CD4-positive, alpha-beta T cell treated with Interleukin-4 for 4 hours (primary cell): ENCODE measurements at regions not wholly inside any gene's neighbourhood (a gene's known extent, or its start where the extent isn't known, plus 50 kb on each side); places are given as distances from the start of the nearest gene placed in this dataset.
"Not testable (repeated sequence)": the region's sequence is repeated elsewhere in the genome, so short reads cannot be mapped to it uniquely, and the experiment has no call there.

Source experiments
- DNase-seq: peaks from one replicate; pipeline ENCODE4 v3.0.0-alpha.2; 2020

DNA sequence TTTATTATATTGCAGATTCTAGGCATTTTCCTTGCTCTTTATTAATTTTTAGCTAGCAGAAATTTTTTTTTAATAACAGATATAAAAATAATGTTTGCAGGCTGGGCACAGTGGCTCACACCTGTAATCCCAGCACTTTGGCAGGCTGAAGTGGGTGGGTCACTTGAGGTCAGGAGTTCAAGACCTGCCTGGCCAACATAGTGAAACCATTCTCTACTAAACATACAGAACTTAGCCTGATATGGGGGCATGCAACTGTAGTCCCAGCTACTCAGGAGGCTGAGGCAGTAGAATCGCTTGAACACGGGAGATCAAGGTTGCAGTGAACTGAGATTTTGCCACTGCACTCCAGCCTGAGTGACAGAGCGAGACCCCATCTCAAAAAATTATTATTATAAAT, 304.6 kb upstream of the KCND2 start:
- not testable (repeated sequence) for DNase-seq

- DNase-seq = no peak
These were observed 303.9 kb upstream of the KCND2 start for GRCh38 chr7:119969054-119969453.

DNA sequence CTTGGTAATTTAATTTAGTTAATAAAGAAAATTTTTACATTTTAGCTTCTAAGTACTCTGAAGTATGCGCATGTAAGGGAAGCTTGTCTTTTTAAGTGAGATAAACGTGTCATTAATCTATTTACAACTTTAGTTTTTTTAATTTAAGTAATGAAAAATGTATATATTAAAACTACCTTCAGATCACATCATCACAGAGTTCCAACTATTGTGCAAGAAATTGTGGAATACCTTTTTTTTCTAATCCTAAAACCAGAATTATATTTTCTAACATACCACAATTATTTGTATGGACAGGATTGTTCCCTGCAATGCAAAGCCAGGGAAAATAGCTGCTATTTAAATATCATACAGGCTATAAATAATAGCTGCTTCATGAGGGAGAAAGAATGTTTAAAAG, 303.2 kb upstream of the KCND2 start:
- no peak for DNase-seq

DNA sequence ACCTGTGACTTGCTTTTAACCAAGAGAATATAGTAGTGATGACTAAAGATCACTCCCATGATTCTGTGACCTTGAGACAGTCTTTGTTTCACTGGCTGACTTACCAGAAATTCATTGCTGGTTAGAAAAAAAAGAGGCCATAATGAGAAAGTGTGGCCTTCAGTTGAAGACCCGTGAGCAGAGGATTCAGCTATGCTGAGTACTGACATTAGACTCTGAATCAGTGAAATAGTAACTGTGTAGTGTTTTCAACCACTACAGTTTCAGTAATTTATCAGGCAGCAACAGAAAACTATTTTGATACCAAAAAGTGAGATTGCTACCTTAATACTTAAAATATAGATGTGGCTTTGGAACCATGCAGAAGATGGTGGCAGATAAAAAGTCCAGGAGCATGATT, 298.0 kb upstream of the KCND2 start:
- DNase-seq = no peak

DNA sequence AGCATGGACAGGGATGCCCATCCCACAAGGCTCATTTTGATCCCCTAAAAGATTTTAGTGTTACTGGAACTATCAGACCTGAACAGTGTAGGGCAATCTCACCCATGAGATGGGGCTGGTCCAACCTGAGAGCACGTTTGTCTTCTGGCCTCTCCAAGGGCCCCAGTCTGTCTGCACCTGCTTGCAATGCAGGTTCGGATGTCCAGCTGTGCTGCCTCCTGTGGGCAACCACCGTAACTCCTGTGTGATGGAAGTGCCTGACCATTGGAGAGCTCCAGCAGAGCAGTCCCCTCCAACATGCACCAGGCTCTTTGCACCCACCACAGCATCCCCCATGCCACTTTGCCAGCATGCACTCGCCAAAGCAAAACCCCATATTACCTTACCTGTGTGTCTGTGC, 290.1 kb upstream of the KCND2 start:
- DNase-seq = no peak

DNA sequence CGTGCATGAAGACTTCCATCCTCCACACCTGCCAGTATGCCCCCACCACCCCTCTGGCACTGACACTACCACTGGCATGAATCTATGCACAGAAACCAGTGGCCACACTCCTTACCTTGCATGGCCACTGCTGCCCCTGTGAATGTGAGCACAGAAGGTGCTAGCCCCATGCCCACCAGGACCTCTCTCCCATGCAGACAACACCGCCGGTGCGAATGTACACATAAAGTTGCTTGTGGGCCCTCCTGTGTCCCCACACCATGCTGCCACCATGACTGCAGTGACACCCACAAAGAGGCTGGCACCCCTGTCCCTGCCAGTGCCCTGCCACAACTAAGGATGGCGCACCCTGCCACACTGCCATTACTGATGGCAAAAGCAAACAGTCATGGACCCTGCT, 289.5 kb upstream of the KCND2 start:
- no peak for DNase-seq

GRCh38 chr7:119984247-119984646, 288.7 kb upstream of the KCND2 start:
- no peak for DNase-seq

- no peak for DNase-seq
These were observed 284.6 kb upstream of the KCND2 start for GRCh38 chr7:119988401-119988800.

DNA sequence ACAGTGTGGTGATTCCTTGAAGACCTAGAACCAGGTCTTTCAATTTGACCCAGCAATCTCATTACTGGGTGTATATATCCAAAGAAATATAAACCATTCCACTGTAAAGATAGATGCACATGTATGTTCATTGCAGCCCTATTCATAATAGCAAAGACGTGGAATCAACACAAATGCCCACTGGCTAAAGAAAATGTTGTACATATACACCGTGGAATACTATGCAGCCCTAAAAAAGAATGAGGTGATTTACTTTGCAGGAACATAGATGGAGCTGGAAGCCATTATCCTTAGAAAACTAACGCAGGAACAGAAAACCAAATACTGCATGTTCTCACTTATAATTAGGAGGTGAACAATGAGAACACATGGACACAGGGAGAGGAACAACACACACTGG, 278.0 kb upstream of the KCND2 start:
- no peak for DNase-seq

- no peak for DNase-seq
These were observed 276.3 kb upstream of the KCND2 start for GRCh38 chr7:119996634-119997033.

DNA sequence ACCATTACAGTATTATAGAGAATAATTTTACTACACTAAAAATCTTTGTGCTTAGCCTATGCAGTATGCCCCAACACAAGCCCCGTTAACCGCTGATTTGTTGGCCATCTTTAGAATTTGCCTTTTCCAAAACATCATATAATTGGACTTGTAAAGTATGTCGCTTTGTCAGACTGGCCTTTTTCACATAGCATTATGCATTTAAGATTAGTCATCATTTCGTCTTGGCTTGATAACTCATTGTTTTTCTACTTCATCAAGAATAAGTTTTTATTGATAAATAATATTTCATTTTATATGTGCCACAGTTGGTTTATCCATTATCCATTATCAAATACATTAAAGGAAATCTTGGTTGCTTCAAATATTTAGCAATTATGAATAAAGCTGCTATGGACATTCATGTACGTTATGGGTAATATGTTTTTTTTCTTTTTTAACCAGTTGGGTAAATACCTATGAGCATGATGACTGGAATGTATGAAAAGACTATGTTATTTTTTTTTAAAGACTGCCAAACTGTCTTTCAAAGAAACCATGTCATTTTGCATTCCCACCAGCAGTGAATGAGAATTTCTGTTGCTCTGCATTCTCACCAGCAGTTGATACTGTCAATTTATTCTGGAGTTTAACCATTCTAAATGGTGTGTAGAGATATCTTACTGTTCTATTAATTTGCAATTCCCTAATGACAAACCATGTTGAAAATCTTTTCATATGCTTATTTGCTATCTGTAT, 273.1 kb upstream of the KCND2 start:
- DNase-seq = no peak

DNA sequence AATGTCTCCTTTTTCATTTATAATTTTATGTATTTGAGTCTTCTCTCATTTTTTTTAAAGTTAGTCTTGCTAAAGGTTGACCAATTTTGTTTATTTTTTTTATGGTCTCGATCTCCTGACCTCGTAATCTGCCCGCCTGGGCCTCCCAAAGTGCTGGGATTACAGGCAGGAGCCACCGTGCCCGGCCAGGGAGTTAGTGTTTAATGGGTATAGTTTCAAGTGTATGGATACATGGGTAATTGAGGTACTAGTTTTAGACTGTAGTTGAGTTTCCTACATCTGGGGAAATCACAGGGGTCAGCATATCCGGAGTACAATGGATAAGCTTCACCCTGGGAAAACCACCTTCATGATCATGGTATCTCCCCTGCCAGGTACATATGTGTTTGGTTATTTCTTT, 267.3 kb upstream of the KCND2 start:
- DNase-seq = no peak

DNA sequence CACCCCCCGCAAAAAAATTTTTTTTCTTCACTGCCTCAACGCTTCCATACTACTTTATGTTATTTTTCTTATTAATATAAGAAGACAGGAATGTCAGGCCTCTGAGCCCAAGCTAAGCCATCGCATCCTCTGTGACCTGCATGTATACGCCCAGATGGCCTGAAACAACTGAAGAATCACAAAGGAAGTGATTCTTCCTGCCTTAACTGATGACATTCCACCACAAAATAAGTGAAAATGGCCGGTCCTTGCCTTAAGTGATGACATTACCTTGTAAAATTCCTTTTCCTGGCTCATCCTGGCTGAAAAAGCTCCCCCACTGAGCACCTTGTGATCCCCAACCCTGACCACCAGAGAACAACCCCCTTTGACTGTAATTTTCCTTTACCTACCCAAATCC, 258.7 kb upstream of the KCND2 start:
- not testable (repeated sequence) for DNase-seq

GRCh38 chr7:120014925-120015465, 258.0 kb upstream of the KCND2 start:
- no peak for DNase-seq

DNA sequence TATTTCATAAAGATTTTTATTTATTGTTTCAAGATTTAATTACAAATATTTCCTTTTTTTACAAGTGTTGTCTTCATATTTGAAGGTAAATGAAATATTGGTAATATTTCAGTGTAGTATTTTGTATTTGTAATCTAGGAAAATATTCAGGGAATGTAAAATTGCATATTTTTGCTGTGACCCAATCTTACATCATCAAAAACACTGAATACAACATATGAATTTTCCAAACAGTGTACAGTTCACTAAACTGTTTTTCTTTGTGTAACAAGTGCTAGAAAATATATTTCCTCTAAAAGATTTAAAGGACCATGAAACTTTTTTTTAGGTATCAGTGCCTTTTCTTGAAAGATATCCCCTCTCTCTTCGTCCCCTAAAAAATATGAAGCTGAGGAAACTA, 251.9 kb upstream of the KCND2 start:
- no peak for DNase-seq

DNA sequence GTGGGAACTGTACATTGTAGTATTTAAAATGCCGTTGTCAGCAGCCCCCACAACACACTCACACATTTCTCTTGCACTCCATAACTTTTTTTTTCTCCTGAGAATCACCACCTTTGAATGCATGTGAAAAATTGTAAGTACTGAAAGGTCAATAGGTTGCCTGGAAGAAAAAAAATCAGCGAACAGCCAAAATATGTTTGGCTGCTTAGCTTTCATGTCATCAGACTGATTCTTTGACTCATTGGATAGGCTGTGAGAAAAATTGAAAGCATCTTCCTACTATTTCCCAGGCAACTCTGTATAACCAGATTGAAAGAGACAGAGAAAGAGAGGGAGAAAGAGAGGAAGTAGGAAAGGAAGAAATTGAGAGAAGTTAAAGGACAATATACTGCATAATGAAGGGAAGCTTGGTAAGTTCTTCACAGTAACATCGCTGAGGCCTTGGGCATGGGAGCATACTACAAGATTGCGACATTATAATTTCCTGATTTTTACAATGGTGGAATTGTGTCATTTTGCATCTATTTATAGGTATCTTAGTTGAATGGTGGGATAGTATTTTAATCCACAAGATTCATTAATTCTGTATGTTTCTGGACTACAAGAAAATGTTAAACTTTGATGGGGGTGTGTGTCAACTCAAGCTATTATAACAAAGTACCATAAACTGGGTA, 249.3 kb upstream of the KCND2 start:
- no peak for DNase-seq

DNA sequence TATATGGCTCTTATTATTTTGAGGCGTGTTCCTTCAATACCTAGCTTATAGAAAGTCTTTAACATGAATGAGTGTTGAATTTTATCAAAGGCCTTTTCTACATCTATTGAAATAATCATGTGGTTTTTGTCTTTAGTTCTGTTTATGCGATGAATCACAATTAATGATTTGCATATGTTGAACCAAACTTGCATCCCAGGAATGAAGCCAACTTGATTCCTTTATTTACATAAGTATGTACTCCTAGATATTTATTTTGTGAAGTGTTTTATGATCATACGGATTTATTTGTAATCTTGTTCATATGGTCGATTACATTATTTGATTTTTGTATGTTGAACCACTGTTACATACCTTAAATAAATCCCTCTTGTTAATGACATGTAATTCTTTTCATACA, 244.3 kb upstream of the KCND2 start:
- no peak for DNase-seq

DNA sequence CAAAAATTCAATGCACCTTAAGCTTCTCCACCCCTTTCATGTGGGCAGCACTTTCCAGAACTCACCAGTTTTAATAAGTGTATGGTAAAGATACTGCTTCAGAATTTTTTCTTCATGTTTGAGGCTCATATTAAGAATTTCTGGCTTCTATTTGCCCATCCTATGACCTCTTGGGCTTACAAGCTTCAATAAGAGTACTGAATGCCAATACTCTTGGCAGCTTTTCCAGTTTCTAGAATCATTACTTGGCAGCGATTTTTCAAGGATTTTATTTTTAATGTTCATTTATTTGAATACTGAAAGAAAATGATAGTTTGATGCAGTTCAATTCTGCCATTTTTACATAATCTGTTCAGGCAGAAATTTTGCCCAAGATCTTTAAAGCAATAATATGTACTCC, 242.1 kb upstream of the KCND2 start:
- no peak for DNase-seq

GRCh38 chr7:120033114-120033513, 239.9 kb upstream of the KCND2 start:
- no peak for DNase-seq

DNA sequence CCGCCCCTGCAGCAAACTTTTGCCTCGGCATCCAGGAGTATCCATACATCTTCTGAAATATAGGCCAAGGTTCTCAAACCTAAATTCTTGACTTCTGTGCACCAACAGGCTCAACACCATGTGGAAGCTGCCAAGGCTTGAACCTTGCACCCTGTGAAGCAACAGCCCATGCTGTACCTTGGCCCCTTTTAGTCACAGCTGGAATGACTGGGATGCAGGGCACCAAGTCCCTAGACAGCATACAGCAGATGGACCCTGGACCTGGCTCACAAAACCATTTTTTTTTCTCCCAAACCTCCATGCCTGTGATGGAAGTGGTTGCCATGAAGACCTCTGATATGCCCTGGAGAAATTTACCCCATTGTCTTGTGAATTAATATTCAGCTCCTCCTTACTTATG, 233.8 kb upstream of the KCND2 start:
- no peak for DNase-seq

GRCh38 chr7:120041798-120042197, 231.2 kb upstream of the KCND2 start:
- no peak for DNase-seq

DNA sequence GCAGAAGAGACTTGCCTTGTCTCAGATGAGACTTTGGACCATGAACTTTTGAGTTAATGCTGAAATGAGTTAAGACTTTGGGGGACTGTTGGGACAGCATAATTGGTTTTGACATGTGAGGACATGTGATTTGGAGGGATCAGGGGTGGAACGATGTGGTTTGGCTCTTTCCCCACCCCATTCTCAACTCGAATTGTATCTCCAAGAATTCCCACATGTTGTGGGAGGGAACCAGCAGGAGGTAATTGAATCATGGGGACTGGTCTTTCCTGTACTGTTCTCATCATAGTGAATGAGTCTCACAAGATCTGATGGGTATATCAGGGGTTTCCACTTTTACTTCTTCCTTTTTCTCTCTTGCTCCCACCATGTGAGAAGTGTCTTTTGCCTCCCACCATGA, 229.7 kb upstream of the KCND2 start:
- no peak for DNase-seq

DNA sequence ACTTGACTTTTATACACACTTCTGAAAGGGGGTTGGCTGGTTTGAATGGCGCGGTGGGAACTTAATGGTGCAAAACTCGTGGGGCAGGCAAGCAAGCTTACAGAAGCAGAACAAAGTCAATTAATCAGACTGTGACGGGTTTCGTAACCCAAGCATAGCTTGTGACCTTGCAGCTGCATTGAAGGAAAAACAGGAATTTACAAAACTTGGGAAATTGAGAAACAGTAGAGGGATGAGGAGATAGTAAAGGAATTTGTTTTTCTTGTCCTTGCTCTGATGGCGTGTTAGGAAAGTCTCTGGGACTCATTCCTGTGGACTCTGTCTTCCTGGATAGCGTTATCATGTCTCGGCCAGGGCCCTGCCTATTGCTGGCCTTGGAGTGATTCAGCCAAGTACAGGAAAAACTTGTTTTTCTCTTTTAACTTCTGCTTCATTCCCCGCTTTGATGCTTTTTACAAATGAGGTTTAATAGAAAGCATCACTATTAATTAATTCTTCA, 220.0 kb upstream of the KCND2 start:
- no peak for DNase-seq

GRCh38 chr7:120053390-120053961, 219.5 kb upstream of the KCND2 start:
- DNase-seq = no peak
